Kidney (tissue), 13 donors: ENCODE measurements at regions not wholly inside any gene's neighbourhood (a gene's known extent, or its start where the extent isn't known, plus 50 kb on each side); places are given as distances from the start of the nearest gene placed in this dataset.

Source experiments
- DNase-seq, 5 donors: peaks; one replicate each; pipeline ENCODE4 v3.0.0-alpha.2; 2013 to 2020
- FAIRE-seq: peaks from 2 replicates; lab custom pipeline; 2012; peaks lifted over from hg19 to GRCh38; lab: Jason Lieb, UNC
- H3K27ac ChIP-seq, 2 donors: one replicate each; pipeline ENCODE4 v1.7.0; 2013; ENCODE audit warnings: low read depth in 2 of 2, low read length in 2 of 2, inconsistent platforms in 1 of 2
- H3K27me3 ChIP-seq: one replicate; pipeline ENCODE4 v1.7.1; 2013; ENCODE audit warnings: low read length, inconsistent platforms; ENCODE audit not compliant: control insufficient read depth, insufficient read depth
- H3K36me3 ChIP-seq, 3 donors: one replicate each; pipeline versions ENCODE4 v1.7.0 to v1.7.1; 2013; ENCODE audit warnings: low read length in 3 of 3, control low read depth in 1 of 3, inconsistent platforms in 1 of 3; ENCODE audit not compliant: insufficient read depth in 3 of 3, control insufficient read depth in 2 of 3
- H3K4me1 ChIP-seq, 3 donors: one replicate each; pipeline versions ENCODE4 v1.7.0 to v1.7.1; 2013; ENCODE audit warnings: low read length in 3 of 3, inconsistent platforms in 1 of 3, low read depth in 1 of 3; ENCODE audit not compliant: control insufficient read depth in 2 of 3, insufficient read depth in 2 of 3
- H3K4me3 ChIP-seq, 3 donors: one replicate each; pipeline versions ENCODE4 v1.7.0 to v1.8.1; 2013; ENCODE audit warnings: low read length in 3 of 3, control low read depth in 1 of 3, inconsistent platforms in 1 of 3
- H3K9ac ChIP-seq, 3 donors: one replicate each; pipeline versions ENCODE4 v1.7.0 to v1.7.1; 2013; ENCODE audit warnings: low read length in 3 of 3, control low read depth in 1 of 3, inconsistent platforms in 1 of 3
- H3K9me3 ChIP-seq, 3 donors: one replicate each; pipeline versions ENCODE4 v1.7.0 to v1.7.1; 2013; ENCODE audit warnings: low read length in 3 of 3, control low read depth in 1 of 3, inconsistent platforms in 1 of 3; ENCODE audit not compliant: control insufficient read depth in 2 of 3, insufficient read depth in 1 of 3
- CTCF ChIP-seq: IDR thresholded peaks from 3 replicates; pipeline ENCODE4 v1.5.1; 2012; ENCODE audit warnings: mild to moderate bottlenecking, moderate library complexity, borderline replicate concordance; ENCODE audit not compliant: insufficient read depth; ENCODE audit errors: extremely low read depth
- intact Hi-C: fragments of 100-400 bp; cut with DNase I; formaldehyde crosslinking; loops from one replicate; pipeline ENCODE4 v1.11.1; 2022
- donor health status: control.
- donor health status: control.
- donor health status: control.
- donor health status: control.
- donor health status: control.
- donor health status: DM: yes; HTN: yes; CAD: no.
- donor health status: Normal renal cell carcinoma (clear cell type).

- Histone ChIP-seq H3K27ac (no peak overlapping the region), H3K4me3 (no peak overlapping the region), H3K9ac (no peak overlapping the region), H3K27me3 (no peaks in the 10 kb centered on the region), H3K4me1 (no peaks in the 10 kb centered on the region), H3K9me3 (peaks cover 0 to 8% (median 0%) of the 10 kb centered on the region in 3 donors), H3K36me3 (no peaks in the 10 kb centered on the region)
- intact Hi-C loops: no loop called here
- FAIRE-seq (no peak), DNase-seq (no peak)
- TF ChIP-seq CTCF: no peak
Measured at GRCh38 chr3:137222736-137223225, 265.0 kb downstream of the IL20RB start.

DNA sequence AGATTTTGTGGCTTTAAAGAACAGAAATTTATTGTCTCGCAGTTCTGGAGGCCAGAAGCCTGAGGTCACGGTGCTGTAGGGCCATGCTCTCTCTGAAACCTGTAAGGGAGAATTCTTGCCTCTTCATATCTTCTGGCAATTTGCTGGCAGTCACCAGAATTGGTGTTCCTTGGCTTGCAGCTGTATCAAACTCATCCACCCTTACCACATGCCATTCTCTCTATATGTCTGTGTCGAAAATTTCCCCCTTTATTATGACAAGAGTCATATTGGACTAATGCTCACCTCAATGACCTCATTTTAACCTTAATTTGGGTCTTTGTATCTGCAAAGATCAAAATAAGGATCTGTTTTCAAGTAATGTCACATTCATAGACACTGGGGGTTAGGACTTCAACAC, 266.7 kb downstream of the IL20RB start:
- Histone ChIP-seq H3K27ac (no peak overlapping the region), H3K9me3 (peaks cover 0 to 5% (median 0%) of the 10 kb centered on the region in 3 donors), H3K27me3 (no peaks in the 10 kb centered on the region), H3K36me3 (no peaks in the 10 kb centered on the region), H3K9ac (no peak overlapping the region), H3K4me3 (no peak overlapping the region), H3K4me1 (no peaks in the 10 kb centered on the region)
- intact Hi-C loops: no loop called here
- DNase-seq: no peak
- TF ChIP-seq CTCF: no peak
- no peak for FAIRE-seq

GRCh38 chr3:137242836-137243400, 285.1 kb downstream of the IL20RB start:
- no peaks in the 10 kb centered on the region for H3K36me3 ChIP-seq
- FAIRE-seq: no peak
- H3K9me3 ChIP-seq: no peaks in the 10 kb centered on the region
- DNase-seq: peak in 2 of 5 donors; percentile 69 to 72
- H3K4me1 ChIP-seq: no peaks in the 10 kb centered on the region
- intact Hi-C loops: no loop called here
- no peak overlapping the region for H3K9ac ChIP-seq
- no peak overlapping the region for H3K27ac ChIP-seq
- TF ChIP-seq CTCF: no peak
- no peak overlapping the region for H3K4me3 ChIP-seq
- no peaks in the 10 kb centered on the region for H3K27me3 ChIP-seq

- H3K36me3 ChIP-seq: no peaks in the 10 kb centered on the region
- no peak for TF ChIP-seq CTCF
- FAIRE-seq (no peak), DNase-seq (no peak)
- H3K4me3 ChIP-seq: no peak overlapping the region
- no peak overlapping the region for H3K9ac ChIP-seq
- H3K4me1 ChIP-seq: no peaks in the 10 kb centered on the region
- H3K27me3 ChIP-seq: no peaks in the 10 kb centered on the region
- intact Hi-C loops: no loop called here
- peaks cover 0 to 10% (median 0%) of the 10 kb centered on the region in 3 donors for H3K9me3 ChIP-seq
- H3K27ac ChIP-seq: no peak overlapping the region
Measured at GRCh38 chr3:137246491-137246890, 288.7 kb downstream of the IL20RB start.
